ENCODE measurements at regions not wholly inside any gene's neighbourhood (a gene's known extent, or its start where the extent isn't known, plus 50 kb on each side); places are given as distances from the start of the nearest gene placed in this dataset.

GRCh38 chr3:180531303-180532278 is 70.4 kb upstream of the TTC14 start:
- H4K20me1 ChIP-seq (ENCODE audit: control insufficient read depth, extremely low read depth, insufficient read depth, low read length), result no peaks in the 10 kb centered on the region
- no peak for TF ChIP-seq EZH2 (IDR thresholded peaks at IDR 0.05; ENCODE audit: low read length, missing control alignments)
- no peak for DNase-seq (ENCODE audit: low read depth in 2 of 2)
- no peaks in the 10 kb centered on the region for H3K27me3 ChIP-seq (ENCODE audit: control insufficient read depth, insufficient read depth, low read length)
- no peak overlapping the region for H3K4me2 ChIP-seq (ENCODE audit: extremely low read depth, insufficient read depth, low read length)
- no peak overlapping the region for H3K27ac ChIP-seq (ENCODE audit: insufficient read depth, low read length)
- no peaks in the 10 kb centered on the region for H3K79me2 ChIP-seq (ENCODE audit: control insufficient read depth, insufficient read depth, low read length)
- H3K9me3 ChIP-seq (ENCODE audit: control insufficient read depth, insufficient read depth, low read depth, low read length), result no peaks in the 10 kb centered on the region
- no peak overlapping the region for H3K9ac ChIP-seq (ENCODE audit: insufficient read depth, low read length)
- no peak overlapping the region for H2AFZ ChIP-seq (ENCODE audit: low read length)
- H3K4me1 ChIP-seq (ENCODE audit: control insufficient read depth, extremely low read depth, insufficient read depth, low read length), result no peaks in the 10 kb centered on the region
- no peaks in the 10 kb centered on the region for H3K36me3 ChIP-seq (ENCODE audit: control insufficient read depth, insufficient read depth, low read length)
- H3K4me3 ChIP-seq (replicated peaks in 1 of 4; ENCODE audit: control extremely low read depth in 1 of 4, insufficient read depth in 1 of 4, low read depth in 3 of 4, low read length in 4 of 4), result no peak overlapping the region

GRCh38 chr3:180534828-180535227 is 67.1 kb upstream of the TTC14 start:
- no peak overlapping the region for H3K27ac ChIP-seq (ENCODE audit: insufficient read depth, low read length)
- no peak overlapping the region for H3K4me2 ChIP-seq (ENCODE audit: extremely low read depth, insufficient read depth, low read length)
- H3K36me3 ChIP-seq (ENCODE audit: control insufficient read depth, insufficient read depth, low read length), result no peaks in the 10 kb centered on the region
- TF ChIP-seq EZH2 (IDR thresholded peaks at IDR 0.05; ENCODE audit: low read length, missing control alignments) (no peak), CTCF (conservative IDR thresholded peaks at IDR 0.05 in 1 of 2, IDR thresholded peaks at IDR 0.05 in 1 of 2; ENCODE audit: low read depth in 1 of 2, low read length in 2 of 2) (no peak)
- no peaks in the 10 kb centered on the region for H3K79me2 ChIP-seq (ENCODE audit: control insufficient read depth, insufficient read depth, low read length)
- H3K4me3 ChIP-seq (replicated peaks in 1 of 4; ENCODE audit: control extremely low read depth in 1 of 4, insufficient read depth in 1 of 4, low read depth in 3 of 4, low read length in 4 of 4), result no peak overlapping the region
- H3K9ac ChIP-seq (ENCODE audit: insufficient read depth, low read length), result no peak overlapping the region
- H4K20me1 ChIP-seq (ENCODE audit: control insufficient read depth, extremely low read depth, insufficient read depth, low read length), result no peaks in the 10 kb centered on the region
- H3K4me1 ChIP-seq (ENCODE audit: control insufficient read depth, extremely low read depth, insufficient read depth, low read length), result no peaks in the 10 kb centered on the region
- H3K9me3 ChIP-seq (ENCODE audit: control insufficient read depth, insufficient read depth, low read depth, low read length), result no peaks in the 10 kb centered on the region
- H3K27me3 ChIP-seq (ENCODE audit: control insufficient read depth, insufficient read depth, low read length), result no peaks in the 10 kb centered on the region
- DNase-seq (ENCODE audit: low read depth in 2 of 2), result no peak
- H2AFZ ChIP-seq (ENCODE audit: low read length), result no peak overlapping the region

- no peak overlapping the region for H3K9ac ChIP-seq (ENCODE audit: insufficient read depth, low read length)
- no peaks in the 10 kb centered on the region for H3K4me1 ChIP-seq (ENCODE audit: control insufficient read depth, extremely low read depth, insufficient read depth, low read length)
- no peak overlapping the region for H3K27ac ChIP-seq (ENCODE audit: insufficient read depth, low read length)
- no peaks in the 10 kb centered on the region for H4K20me1 ChIP-seq (ENCODE audit: control insufficient read depth, extremely low read depth, insufficient read depth, low read length)
- H3K36me3 ChIP-seq (ENCODE audit: control insufficient read depth, insufficient read depth, low read length), result no peaks in the 10 kb centered on the region
- H2AFZ ChIP-seq (ENCODE audit: low read length), result no peak overlapping the region
- DNase-seq (ENCODE audit: low read depth in 2 of 2), result no peak
- no peak overlapping the region for H3K4me2 ChIP-seq (ENCODE audit: extremely low read depth, insufficient read depth, low read length)
- H3K27me3 ChIP-seq (ENCODE audit: control insufficient read depth, insufficient read depth, low read length), result no peaks in the 10 kb centered on the region
- no peak for TF ChIP-seq CTCF (conservative IDR thresholded peaks at IDR 0.05 in 1 of 2, IDR thresholded peaks at IDR 0.05 in 1 of 2; ENCODE audit: low read depth in 1 of 2, low read length in 2 of 2)
- TF ChIP-seq EZH2 (IDR thresholded peaks at IDR 0.05; ENCODE audit: low read length, missing control alignments), result no peak
- H3K79me2 ChIP-seq (ENCODE audit: control insufficient read depth, insufficient read depth, low read length), result no peaks in the 10 kb centered on the region
- H3K4me3 ChIP-seq (replicated peaks in 1 of 4; ENCODE audit: control extremely low read depth in 1 of 4, insufficient read depth in 1 of 4, low read depth in 3 of 4, low read length in 4 of 4), result no peak overlapping the region
- H3K9me3 ChIP-seq (ENCODE audit: control insufficient read depth, insufficient read depth, low read depth, low read length), result no peaks in the 10 kb centered on the region
Observed at GRCh38 chr3:180538493-180538892, 63.5 kb upstream of the TTC14 start.

All from fibroblast of lung (primary cell).